ENCODE measurements at regions not wholly inside any gene's neighbourhood (a gene's known extent, or its start where the extent isn't known, plus 50 kb on each side); places are given as distances from the start of the nearest gene placed in this dataset.

DNA sequence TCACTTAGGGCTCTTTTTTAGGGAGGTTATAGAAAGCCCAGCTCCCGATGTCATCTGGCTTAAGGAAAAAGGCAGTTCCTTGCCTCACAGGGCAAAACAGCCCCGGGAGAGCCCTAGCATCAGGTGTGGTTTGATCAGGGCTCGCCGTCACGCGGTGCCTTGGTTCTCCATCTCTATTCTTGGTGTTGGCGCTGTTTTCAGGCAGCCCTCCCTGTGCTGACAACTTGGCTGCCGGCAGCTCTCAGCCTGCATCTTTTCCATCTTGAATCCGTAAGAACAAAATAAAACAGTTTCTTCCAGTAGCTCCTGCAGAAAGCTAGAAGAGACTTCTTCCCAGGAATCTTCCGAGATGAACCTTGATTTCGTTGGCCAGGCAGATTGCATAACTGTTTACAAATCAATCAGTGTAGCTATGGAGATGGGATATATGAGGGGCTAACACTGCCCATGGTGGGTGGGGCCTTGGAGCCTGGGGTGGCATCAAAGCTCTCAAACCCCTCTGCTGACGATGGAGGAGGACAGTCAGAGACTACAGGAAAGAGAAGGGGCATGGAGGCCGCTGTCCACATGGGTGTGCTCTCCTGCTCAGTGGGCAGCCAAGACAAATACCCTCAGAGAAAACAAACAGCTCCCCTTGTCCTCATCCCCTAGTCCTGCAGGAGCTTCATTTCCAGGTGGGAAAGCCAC, 370.7 kb upstream of the C1orf174 start:
- DNase-seq (ENCODE audit: low read depth) (no peak), FAIRE-seq (no peak)
- TF ChIP-seq CTCF (IDR thresholded peaks at IDR 0.05; ENCODE audit: insufficient read depth, low read length, severe bottlenecking), result no peak
- H3K4me3 ChIP-seq (ENCODE audit: low read depth, low read length), result no peak overlapping the region
- H3K36me3 ChIP-seq (ENCODE audit: control insufficient read depth, insufficient read depth, low read length), result no peaks in the 10 kb centered on the region
- H3K27me3 ChIP-seq (ENCODE audit: control insufficient read depth, insufficient read depth, low read length), result no peaks in the 10 kb centered on the region

DNA sequence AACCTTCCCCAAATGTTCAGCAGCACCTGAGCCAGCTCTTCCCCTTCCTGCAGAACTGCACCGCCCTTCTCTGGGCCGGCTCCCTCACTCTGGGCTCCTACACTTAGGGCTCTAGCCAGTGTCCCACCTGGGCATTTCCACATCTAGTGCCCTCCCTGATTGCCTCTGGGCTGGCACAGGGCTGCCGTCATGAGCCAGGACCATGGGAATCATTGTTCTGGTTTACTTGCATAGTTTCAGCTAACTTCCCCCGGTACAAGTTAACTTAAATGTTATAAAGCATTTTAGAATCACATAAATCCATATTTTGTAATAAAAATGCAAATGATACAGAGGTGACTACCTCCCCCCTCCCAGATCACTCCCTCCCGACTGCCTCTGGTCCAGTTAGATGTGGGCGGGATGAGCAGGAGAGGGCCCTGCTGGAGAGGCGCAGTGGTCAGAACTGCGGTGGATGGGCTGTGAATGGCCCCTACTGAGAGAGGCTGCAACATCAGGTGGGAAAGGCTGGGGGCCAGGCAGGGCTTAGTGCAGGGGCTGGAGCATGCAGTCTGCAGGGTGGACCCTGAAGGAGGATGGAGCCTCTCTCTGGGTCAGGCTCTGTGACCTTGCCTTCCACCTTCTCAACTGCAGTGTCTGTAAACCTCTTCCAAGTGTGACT, 371.4 kb upstream of the C1orf174 start:
- H3K27me3 ChIP-seq (ENCODE audit: control insufficient read depth, insufficient read depth, low read length), result no peaks in the 10 kb centered on the region
- no peak overlapping the region for H3K4me3 ChIP-seq (ENCODE audit: low read depth, low read length)
- no peaks in the 10 kb centered on the region for H3K36me3 ChIP-seq (ENCODE audit: control insufficient read depth, insufficient read depth, low read length)
- FAIRE-seq, result no peak
- no peak for TF ChIP-seq CTCF (IDR thresholded peaks at IDR 0.05; ENCODE audit: insufficient read depth, low read length, severe bottlenecking)
- DNase-seq (ENCODE audit: low read depth), result no peak

GRCh38 chr1:4272568-4272967, 372.5 kb upstream of the C1orf174 start:
- DNase-seq (ENCODE audit: low read depth) (no peak), FAIRE-seq (no peak)
- Histone ChIP-seq H3K4me3 (ENCODE audit: low read depth, low read length) (no peak overlapping the region), H3K36me3 (ENCODE audit: control insufficient read depth, insufficient read depth, low read length) (no peaks in the 10 kb centered on the region), H3K27me3 (ENCODE audit: control insufficient read depth, insufficient read depth, low read length) (no peaks in the 10 kb centered on the region)
- TF ChIP-seq CTCF (IDR thresholded peaks at IDR 0.05; ENCODE audit: insufficient read depth, low read length, severe bottlenecking), result no peak

DNA sequence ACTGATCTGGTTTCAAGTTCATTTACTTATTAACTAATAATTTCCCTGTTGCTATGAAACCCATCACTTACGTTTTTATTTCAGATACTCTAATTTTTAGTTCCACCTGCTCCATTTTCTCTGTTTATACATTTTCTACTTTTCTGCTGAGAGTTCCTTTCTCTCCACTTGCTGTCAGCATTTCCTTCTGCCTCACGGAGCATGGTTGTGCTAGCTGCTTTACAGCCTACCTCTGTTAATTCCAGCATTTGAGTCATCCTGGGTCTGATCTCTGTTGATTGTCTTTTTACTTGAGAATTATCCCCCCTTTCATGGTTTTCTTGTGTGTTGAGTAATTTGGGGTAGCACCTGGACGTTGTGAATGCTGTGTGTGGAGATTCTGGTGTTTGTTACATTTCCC, 373.2 kb upstream of the C1orf174 start:
- H3K4me3 ChIP-seq (ENCODE audit: low read depth, low read length), result no peak overlapping the region
- DNase-seq (ENCODE audit: low read depth) (no peak), FAIRE-seq (no peak)
- TF ChIP-seq CTCF (IDR thresholded peaks at IDR 0.05; ENCODE audit: insufficient read depth, low read length, severe bottlenecking), result no peak
- H3K36me3 ChIP-seq (ENCODE audit: control insufficient read depth, insufficient read depth, low read length), result no peaks in the 10 kb centered on the region
- no peaks in the 10 kb centered on the region for H3K27me3 ChIP-seq (ENCODE audit: control insufficient read depth, insufficient read depth, low read length)

DNA sequence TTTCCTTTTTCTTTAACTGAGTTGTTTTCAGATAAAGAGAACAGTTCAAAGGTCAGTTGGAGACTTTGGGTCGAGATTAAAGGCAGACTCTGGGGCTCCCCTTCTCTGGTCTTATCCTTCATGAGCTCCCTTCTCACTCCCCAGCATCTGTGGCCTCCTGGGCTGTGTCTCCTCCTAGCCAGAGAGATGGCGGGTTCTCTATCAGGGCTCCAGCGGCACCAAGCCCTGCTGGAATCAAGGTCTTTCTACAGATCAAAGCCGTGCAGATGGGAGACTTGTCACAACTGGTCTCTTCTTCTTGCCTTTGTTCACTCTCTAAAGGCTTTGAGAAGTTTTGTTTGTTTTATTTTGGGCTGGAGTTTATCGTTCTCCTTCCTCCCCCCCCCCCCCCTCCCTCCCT, 373.7 kb upstream of the C1orf174 start:
- no peaks in the 10 kb centered on the region for H3K36me3 ChIP-seq (ENCODE audit: control insufficient read depth, insufficient read depth, low read length)
- TF ChIP-seq CTCF (IDR thresholded peaks at IDR 0.05; ENCODE audit: insufficient read depth, low read length, severe bottlenecking), result no peak
- H3K27me3 ChIP-seq (ENCODE audit: control insufficient read depth, insufficient read depth, low read length), result no peaks in the 10 kb centered on the region
- no peak for DNase-seq (ENCODE audit: low read depth)
- no peak for FAIRE-seq
- H3K4me3 ChIP-seq (ENCODE audit: low read depth, low read length), result no peak overlapping the region
